ENCODE measurements at regions not wholly inside any gene's neighbourhood (a gene's known extent, or its start where the extent isn't known, plus 50 kb on each side); places are given as distances from the start of the nearest gene placed in this dataset.

GRCh38 chr14:45705940-45706534 lies 453.0 kb upstream of the MIS18BP1 start:
- H3K27me3 Mint-ChIP-seq: no peaks in the 10 kb centered on the region
- peaks cover 10% of the 10 kb centered on the region for H3K9me3 Mint-ChIP-seq
- ChIA-PET CTCF (no interaction called here), POLR2A (no interaction called here)
- DNase-seq: no peak
- H3K36me3 Mint-ChIP-seq (ENCODE audit: low read depth): no peaks in the 10 kb centered on the region
- no peak overlapping the region for H3K4me3 Mint-ChIP-seq
- H3K4me1 Mint-ChIP-seq: no peaks in the 10 kb centered on the region
- no peak overlapping the region for H3K27ac Mint-ChIP-seq

DNA sequence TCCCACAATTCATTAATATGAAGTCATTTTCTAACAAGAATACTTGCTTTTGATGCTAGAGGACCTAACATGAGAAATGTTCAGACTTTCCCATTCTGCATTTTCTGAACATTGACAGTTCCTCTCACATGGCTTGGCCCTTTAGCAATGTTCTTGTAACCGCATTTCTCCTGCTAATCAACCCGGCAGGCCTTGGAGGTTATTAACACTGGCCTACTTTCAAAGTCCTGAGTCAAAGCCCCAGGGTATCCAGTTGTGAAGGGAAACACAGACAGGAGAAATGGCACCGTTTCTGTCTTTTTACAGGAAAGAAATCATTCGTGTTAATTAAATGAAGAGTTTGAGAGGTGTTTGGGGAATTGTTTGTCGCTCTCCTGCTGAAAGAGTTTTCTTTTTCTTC lies 446.5 kb upstream of the MIS18BP1 start:
- Mint-ChIP-seq H3K4me3 (no peak overlapping the region), H3K36me3 (ENCODE audit: low read depth) (no peaks in the 10 kb centered on the region), H3K27me3 (no peaks in the 10 kb centered on the region), H3K9me3 (peaks cover 8% of the 10 kb centered on the region), H3K27ac (no peak overlapping the region), H3K4me1 (no peaks in the 10 kb centered on the region)
- no peak for DNase-seq
- POLR2A ChIA-PET: no interaction called here
- CTCF ChIA-PET: no interaction called here

- no peak for DNase-seq
- H3K27me3 Mint-ChIP-seq: no peaks in the 10 kb centered on the region
- H3K4me1 Mint-ChIP-seq: no peaks in the 10 kb centered on the region
- no peak overlapping the region for H3K27ac Mint-ChIP-seq
- H3K36me3 Mint-ChIP-seq (ENCODE audit: low read depth): no peaks in the 10 kb centered on the region
- no peak overlapping the region for H3K4me3 Mint-ChIP-seq
- peaks cover 5% of the 10 kb centered on the region for H3K9me3 Mint-ChIP-seq
- POLR2A ChIA-PET: no interaction called here
- CTCF ChIA-PET: no interaction called here
These were observed 445.6 kb upstream of the MIS18BP1 start for GRCh38 chr14:45698462-45699134.

DNA sequence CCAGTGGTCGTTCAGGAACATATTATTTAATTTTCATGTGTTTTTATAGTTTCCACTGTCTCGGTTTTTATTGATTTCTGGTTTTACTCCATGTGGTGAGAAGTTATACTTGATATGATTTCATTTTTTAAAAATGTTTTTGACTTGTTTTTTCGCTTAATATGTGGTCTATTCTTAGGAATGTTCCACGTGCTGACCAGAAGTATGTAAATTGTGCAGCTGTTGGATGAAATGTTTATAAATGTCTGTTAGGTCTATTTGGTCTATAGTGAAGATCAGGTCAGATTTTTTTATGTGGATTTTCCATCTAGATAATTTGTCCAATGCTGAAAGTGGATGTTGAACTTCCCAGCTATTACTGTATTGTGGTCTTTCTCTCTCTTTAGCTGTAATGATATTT lies 433.8 kb upstream of the MIS18BP1 start:
- ChIA-PET CTCF (no interaction called here), POLR2A (no interaction called here)
- no peak overlapping the region for H3K27ac Mint-ChIP-seq
- H3K9me3 Mint-ChIP-seq: peaks cover 19% of the 10 kb centered on the region
- H3K4me3 Mint-ChIP-seq: no peak overlapping the region
- no peaks in the 10 kb centered on the region for H3K36me3 Mint-ChIP-seq (ENCODE audit: low read depth)
- H3K27me3 Mint-ChIP-seq: no peaks in the 10 kb centered on the region
- DNase-seq: no peak
- no peaks in the 10 kb centered on the region for H3K4me1 Mint-ChIP-seq

- Mint-ChIP-seq H3K4me3 (no peak overlapping the region), H3K36me3 (ENCODE audit: low read depth) (no peaks in the 10 kb centered on the region), H3K27me3 (no peaks in the 10 kb centered on the region), H3K9me3 (peaks cover 5% of the 10 kb centered on the region), H3K27ac (no peak overlapping the region), H3K4me1 (no peaks in the 10 kb centered on the region)
- POLR2A ChIA-PET: no interaction called here
- CTCF ChIA-PET: no interaction called here
- no peak for DNase-seq
These were observed 427.5 kb upstream of the MIS18BP1 start for GRCh38 chr14:45680531-45680930.

DNA sequence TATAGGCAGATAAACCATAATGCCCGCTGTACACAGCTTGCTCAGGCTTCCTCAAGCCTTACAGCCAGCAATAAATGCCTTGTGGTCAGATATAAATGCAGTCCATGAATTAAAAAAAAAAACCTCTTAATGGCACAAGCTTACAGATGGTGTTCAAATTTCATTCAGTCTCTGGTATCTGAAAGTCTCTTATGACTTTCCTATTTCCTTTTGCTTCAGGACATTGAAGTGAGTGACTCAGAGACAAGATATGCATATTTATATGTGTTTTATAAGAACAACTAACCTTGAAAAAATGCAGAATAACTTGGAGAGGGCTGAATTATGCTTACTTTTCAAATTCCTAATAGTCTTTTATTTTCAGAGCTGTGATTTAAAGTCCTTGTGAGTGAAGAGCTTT lies 426.9 kb upstream of the MIS18BP1 start:
- Mint-ChIP-seq H3K36me3 (ENCODE audit: low read depth) (no peaks in the 10 kb centered on the region), H3K4me3 (no peak overlapping the region), H3K27ac (no peak overlapping the region), H3K9me3 (peaks cover 5% of the 10 kb centered on the region), H3K27me3 (no peaks in the 10 kb centered on the region), H3K4me1 (no peaks in the 10 kb centered on the region)
- CTCF ChIA-PET: no interaction called here
- POLR2A ChIA-PET: no interaction called here
- no peak for DNase-seq

DNA sequence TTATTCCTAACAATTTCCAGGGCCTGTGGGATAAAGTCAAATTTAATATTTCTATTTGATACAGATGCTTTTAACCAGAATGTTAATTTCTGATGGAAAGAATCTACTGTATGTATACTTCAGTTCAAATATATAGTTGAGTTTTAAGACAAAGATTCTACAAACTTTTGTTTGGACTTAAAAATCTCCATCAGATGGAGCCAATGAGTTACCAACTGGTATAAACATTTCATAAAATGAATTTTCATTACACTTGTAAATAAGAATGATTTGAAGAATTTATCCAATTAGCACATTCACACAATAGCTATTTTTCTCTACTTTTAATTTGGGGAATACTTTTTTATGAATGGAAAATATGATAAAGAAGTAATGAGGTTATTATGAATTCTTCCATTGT lies 425.2 kb upstream of the MIS18BP1 start:
- POLR2A ChIA-PET: no interaction called here
- DNase-seq: no peak

GRCh38 chr14:45673420-45673819 lies 420.4 kb upstream of the MIS18BP1 start:
- ChIA-PET POLR2A (no interaction called here), CTCF (no interaction called here)
- Mint-ChIP-seq H3K36me3 (ENCODE audit: low read depth) (no peaks in the 10 kb centered on the region), H3K27ac (no peak overlapping the region), H3K9me3 (peaks cover 2% of the 10 kb centered on the region), H3K4me1 (no peaks in the 10 kb centered on the region), H3K27me3 (no peaks in the 10 kb centered on the region), H3K4me3 (no peak overlapping the region)
- no peak for DNase-seq

More for the DNA sequence above, 425.2 kb upstream of the MIS18BP1 start:
- no peaks in the 10 kb centered on the region for H3K9me3 Mint-ChIP-seq
- no peaks in the 10 kb centered on the region for H3K27me3 Mint-ChIP-seq
- no peak overlapping the region for H3K27ac Mint-ChIP-seq
- CTCF ChIA-PET: no interaction called here
- no peak overlapping the region for H3K4me3 Mint-ChIP-seq
- H3K4me1 Mint-ChIP-seq: no peaks in the 10 kb centered on the region
- no peaks in the 10 kb centered on the region for H3K36me3 Mint-ChIP-seq (ENCODE audit: low read depth)

GRCh38 chr14:45664668-45665356 lies 411.8 kb upstream of the MIS18BP1 start:
- peaks cover 28% of the 10 kb centered on the region for H3K9me3 Mint-ChIP-seq
- no peaks in the 10 kb centered on the region for H3K4me1 Mint-ChIP-seq
- no peaks in the 10 kb centered on the region for H3K36me3 Mint-ChIP-seq (ENCODE audit: low read depth)
- H3K27ac Mint-ChIP-seq: no peak overlapping the region
- H3K4me3 Mint-ChIP-seq: no peak overlapping the region
- no peaks in the 10 kb centered on the region for H3K27me3 Mint-ChIP-seq
- no peak for DNase-seq
- ChIA-PET POLR2A (no interaction called here), CTCF (interaction anchor here (1.5 kb wide), 1 partner anchor 11 kb away, joined by 3 read pairs; no protein-coding TSS in a partner anchor)

- DNase-seq: no peak
- Mint-ChIP-seq H3K9me3 (peaks cover 18% of the 10 kb centered on the region), H3K27ac (no peak overlapping the region), H3K27me3 (no peaks in the 10 kb centered on the region), H3K36me3 (ENCODE audit: low read depth) (no peaks in the 10 kb centered on the region), H3K4me1 (no peaks in the 10 kb centered on the region), H3K4me3 (no peak overlapping the region)
- ChIA-PET POLR2A (no interaction called here), CTCF (no interaction called here)
These were observed 405.9 kb upstream of the MIS18BP1 start for GRCh38 chr14:45658917-45659299.

DNA sequence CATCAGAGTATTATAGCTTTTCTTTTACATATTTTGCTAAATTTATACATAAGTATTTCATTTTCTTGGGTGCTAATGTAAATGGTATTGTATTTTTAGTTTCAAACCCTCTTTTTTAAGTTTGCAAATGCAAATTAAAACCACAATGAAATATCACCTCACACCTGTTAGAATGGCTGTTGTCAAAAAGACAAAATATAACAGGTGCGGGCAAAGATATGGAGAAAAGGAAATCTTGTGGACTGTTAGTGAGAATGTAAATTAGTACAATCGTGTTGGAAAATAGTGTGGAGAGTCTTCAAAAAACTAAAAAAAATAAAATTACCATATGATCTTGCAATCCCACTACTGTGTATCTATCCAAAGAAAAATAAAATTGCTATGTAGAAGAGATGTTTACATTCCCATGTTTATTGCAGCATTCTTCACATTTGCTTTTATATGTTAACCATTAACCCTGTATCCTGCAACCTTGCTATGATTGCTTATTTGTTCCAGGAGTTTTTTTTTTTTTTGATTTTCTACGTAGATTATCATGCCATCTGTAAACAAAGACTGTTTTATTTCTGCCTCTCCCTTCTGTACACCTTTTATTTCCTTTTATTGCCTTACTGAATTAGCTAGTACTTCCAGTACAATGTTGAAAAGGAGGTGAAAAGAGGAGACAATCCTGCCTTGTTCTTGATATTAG lies 405.4 kb upstream of the MIS18BP1 start:
- POLR2A ChIA-PET: no interaction called here
- CTCF ChIA-PET: no interaction called here
- no peaks in the 10 kb centered on the region for H3K36me3 Mint-ChIP-seq (ENCODE audit: low read depth)
- H3K27ac Mint-ChIP-seq: no peak overlapping the region
- peaks cover 17% of the 10 kb centered on the region for H3K9me3 Mint-ChIP-seq
- H3K4me3 Mint-ChIP-seq: no peak overlapping the region
- DNase-seq: no peak
- no peaks in the 10 kb centered on the region for H3K27me3 Mint-ChIP-seq
- H3K4me1 Mint-ChIP-seq: no peaks in the 10 kb centered on the region

DNA sequence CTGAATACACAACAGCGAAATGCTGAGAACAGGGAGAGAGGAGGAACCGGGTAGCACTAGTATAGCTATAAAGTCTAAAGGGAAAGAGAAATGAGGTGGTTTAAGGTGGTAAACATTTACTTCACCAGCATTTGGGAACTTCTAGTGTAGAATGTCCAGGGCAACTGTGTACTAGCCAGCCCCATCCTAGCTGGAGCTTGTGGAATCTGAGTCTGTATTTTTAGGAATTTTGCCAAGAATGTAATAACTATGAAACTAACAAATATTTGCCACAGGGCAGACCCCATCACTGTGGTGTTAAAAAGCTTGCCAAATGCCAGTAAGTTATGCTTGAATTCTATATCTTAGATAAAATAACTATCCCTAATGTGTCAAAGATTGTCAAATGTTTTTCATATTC lies 398.9 kb upstream of the MIS18BP1 start:
- no peaks in the 10 kb centered on the region for H3K9me3 Mint-ChIP-seq
- H3K36me3 Mint-ChIP-seq (ENCODE audit: low read depth): no peaks in the 10 kb centered on the region
- CTCF ChIA-PET: no interaction called here
- H3K27me3 Mint-ChIP-seq: no peaks in the 10 kb centered on the region
- POLR2A ChIA-PET: no interaction called here
- no peak overlapping the region for H3K4me3 Mint-ChIP-seq
- no peak overlapping the region for H3K27ac Mint-ChIP-seq
- no peaks in the 10 kb centered on the region for H3K4me1 Mint-ChIP-seq
- no peak for DNase-seq

GRCh38 chr14:45650754-45651153 lies 397.8 kb upstream of the MIS18BP1 start:
- ChIA-PET CTCF (no interaction called here), POLR2A (no interaction called here)
- no peak overlapping the region for H3K4me3 Mint-ChIP-seq
- no peaks in the 10 kb centered on the region for H3K36me3 Mint-ChIP-seq (ENCODE audit: low read depth)
- H3K9me3 Mint-ChIP-seq: no peaks in the 10 kb centered on the region
- H3K4me1 Mint-ChIP-seq: no peaks in the 10 kb centered on the region
- no peaks in the 10 kb centered on the region for H3K27me3 Mint-ChIP-seq
- no peak overlapping the region for H3K27ac Mint-ChIP-seq
- no peak for DNase-seq

GRCh38 chr14:45649051-45649450 lies 396.0 kb upstream of the MIS18BP1 start:
- H3K4me1 Mint-ChIP-seq: no peaks in the 10 kb centered on the region
- no peaks in the 10 kb centered on the region for H3K36me3 Mint-ChIP-seq (ENCODE audit: low read depth)
- no peak overlapping the region for H3K4me3 Mint-ChIP-seq
- DNase-seq: no peak
- ChIA-PET CTCF (no interaction called here), POLR2A (no interaction called here)
- H3K27me3 Mint-ChIP-seq: no peaks in the 10 kb centered on the region
- no peaks in the 10 kb centered on the region for H3K9me3 Mint-ChIP-seq
- H3K27ac Mint-ChIP-seq: no peak overlapping the region

Data from activated CD4-positive, alpha-beta memory T cell treated with anti-CD3 and anti-CD28 coated beads, Interleukin-2, amount 10 ng/mL, durations not matched to agents 7 days and 5 days (primary cell).